GM12872 (cell line): ENCODE measurements at regions not wholly inside any gene's neighbourhood (a gene's known extent, or its start where the extent isn't known, plus 50 kb on each side); places are given as distances from the start of the nearest gene placed in this dataset.

ENCODE experiments used
- TF ChIP-seq, protein P1 (sequence below): IDR thresholded peaks from 3 replicates; pipeline ENCODE4 v1.5.1; 2011; ENCODE audit warnings: low read depth, mild to moderate bottlenecking, low read length, moderate library complexity; ENCODE audit not compliant: insufficient read depth

- TF ChIP-seq, protein P1, sequence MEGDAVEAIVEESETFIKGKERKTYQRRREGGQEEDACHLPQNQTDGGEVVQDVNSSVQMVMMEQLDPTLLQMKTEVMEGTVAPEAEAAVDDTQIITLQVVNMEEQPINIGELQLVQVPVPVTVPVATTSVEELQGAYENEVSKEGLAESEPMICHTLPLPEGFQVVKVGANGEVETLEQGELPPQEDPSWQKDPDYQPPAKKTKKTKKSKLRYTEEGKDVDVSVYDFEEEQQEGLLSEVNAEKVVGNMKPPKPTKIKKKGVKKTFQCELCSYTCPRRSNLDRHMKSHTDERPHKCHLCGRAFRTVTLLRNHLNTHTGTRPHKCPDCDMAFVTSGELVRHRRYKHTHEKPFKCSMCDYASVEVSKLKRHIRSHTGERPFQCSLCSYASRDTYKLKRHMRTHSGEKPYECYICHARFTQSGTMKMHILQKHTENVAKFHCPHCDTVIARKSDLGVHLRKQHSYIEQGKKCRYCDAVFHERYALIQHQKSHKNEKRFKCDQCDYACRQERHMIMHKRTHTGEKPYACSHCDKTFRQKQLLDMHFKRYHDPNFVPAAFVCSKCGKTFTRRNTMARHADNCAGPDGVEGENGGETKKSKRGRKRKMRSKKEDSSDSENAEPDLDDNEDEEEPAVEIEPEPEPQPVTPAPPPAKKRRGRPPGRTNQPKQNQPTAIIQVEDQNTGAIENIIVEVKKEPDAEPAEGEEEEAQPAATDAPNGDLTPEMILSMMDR = no peak
Observed at GRCh38 chr4:125520258-125520990, 205.7 kb downstream of the FAT4 start.

GRCh38 chr4:125522588-125522987 lies 207.8 kb downstream of the FAT4 start:
- TF ChIP-seq, protein P1 = no peak

- TF ChIP-seq, protein P1 = no peak
Observed at GRCh38 chr4:125522992-125523391, 208.2 kb downstream of the FAT4 start.

DNA sequence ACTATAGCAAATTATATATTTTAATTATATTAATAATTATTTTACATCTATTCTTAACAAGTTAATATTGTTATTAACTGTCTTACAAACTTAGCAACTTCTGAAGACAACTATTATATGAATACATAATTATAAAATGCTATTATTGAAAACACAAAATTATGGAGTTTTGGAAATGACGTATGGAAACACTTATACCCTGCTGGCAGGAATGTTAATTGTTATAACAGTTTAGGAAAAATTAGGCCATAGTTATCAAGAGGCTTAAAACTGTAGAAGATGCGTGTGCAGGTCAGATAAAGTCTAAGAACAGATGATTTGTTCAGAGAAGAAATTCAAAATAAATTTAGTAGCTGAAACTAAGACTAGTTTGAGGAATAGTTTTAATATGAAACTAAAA lies 211.7 kb downstream of the FAT4 start:
- TF ChIP-seq, protein P1 = no peak

DNA sequence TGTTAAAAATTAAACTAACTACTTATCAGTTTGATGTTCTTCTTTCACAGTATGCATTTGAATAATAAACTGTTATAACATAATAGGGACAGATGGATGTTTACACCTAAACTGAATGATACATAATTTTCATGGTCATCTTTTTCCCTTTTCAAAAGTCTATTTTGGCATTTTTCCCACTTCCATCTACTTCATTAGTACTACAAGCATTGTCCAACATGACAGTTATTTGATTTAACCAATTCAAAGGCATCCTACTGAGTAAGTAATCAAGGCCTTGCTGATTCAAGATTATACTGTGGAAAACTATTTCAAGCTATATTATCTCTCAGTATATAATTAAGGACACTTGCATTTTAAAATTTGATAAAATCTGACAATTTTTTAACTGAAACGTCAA lies 212.9 kb downstream of the FAT4 start:
- TF ChIP-seq, protein P1 = no peak

- TF ChIP-seq, protein P1 = no peak
Observed at GRCh38 chr4:125529071-125529470, 214.3 kb downstream of the FAT4 start.

GRCh38 chr4:125538670-125539069 lies 223.9 kb downstream of the FAT4 start:
- TF ChIP-seq, protein P1 = no peak
